Islet precursor cell (in vitro differentiated cells): ENCODE measurements at regions not wholly inside any gene's neighbourhood (a gene's known extent, or its start where the extent isn't known, plus 50 kb on each side); places are given as distances from the start of the nearest gene placed in this dataset.

ENCODE experiments used
- DNase-seq: peaks from one replicate; pipeline ENCODE4 v3.0.0-alpha.2; 2018

DNA sequence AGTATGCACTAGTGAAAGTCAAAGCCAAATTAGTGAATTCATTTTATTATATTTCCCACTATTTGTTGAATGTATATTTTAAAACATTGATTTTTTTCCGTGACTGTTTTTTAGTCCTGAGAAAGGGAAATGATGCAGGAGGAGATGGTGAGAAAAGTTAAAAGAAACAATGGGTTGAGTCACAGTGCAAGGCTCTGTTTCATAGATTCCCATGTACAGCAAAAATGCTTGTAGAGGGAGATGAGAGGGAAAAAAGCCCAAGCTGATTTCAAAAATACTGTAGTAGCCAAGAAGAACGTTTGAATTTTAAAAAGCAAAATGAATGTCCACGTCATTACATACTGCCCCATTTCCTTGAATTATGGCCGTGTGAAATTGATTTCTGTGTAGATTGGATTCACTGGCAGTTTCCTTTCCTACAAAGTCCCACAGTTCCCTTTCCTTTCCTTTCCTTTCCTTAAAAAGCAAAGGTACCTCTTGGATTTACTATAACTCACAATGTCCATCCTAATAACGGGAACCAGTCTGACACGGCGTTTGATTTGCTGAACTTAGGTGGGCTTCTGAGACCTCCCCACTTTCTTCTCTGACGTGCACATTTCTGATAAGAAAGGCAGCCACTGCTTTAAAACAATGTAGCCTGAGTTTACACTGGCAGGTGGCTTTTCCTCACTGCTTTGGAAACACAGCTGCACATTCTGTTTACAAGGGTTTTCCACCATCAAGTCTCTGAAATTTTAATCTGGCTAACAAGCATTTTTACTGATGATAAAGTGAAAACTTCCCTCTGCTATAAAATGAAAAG lies 63.7 kb downstream of the SPCS3 start:
- no peak for DNase-seq

DNA sequence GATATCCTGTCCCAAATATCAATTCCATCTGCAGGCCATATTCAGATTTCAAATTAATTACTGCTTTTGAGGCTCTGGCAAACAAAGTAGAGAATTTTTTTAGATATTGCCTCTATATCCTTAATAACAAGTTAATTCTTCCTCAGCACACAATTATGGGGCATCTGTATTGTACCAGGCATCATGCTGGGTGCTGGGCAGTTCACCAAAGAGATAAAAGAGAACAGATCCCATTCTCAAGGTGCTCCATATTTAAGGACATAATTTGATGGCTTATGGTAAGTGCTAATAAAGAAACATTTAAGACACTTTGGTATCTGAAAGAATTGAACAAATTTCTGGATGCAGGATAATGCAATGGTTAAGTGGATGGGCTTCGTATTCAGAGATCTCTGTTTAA lies 65.8 kb downstream of the SPCS3 start:
- no peak for DNase-seq

DNA sequence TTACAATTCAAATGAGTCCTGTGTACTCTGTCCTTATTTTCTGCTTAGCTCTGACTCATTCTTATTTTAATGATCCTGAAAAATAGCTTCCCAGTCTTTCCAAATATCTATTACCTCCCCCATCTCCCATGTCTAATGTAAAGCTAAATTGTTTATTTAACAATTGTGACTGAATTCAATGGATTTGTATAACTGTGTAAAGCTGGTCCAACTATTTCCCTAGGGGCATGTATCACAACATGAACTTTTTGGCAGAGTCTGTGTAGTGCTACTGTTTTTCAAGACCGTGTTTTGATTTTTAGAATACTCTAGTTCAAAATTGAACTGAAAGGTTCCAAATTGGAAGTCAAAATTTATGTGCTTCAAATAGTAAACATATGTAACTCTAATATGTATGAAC lies 67.8 kb downstream of the SPCS3 start:
- DNase-seq = no peak

DNA sequence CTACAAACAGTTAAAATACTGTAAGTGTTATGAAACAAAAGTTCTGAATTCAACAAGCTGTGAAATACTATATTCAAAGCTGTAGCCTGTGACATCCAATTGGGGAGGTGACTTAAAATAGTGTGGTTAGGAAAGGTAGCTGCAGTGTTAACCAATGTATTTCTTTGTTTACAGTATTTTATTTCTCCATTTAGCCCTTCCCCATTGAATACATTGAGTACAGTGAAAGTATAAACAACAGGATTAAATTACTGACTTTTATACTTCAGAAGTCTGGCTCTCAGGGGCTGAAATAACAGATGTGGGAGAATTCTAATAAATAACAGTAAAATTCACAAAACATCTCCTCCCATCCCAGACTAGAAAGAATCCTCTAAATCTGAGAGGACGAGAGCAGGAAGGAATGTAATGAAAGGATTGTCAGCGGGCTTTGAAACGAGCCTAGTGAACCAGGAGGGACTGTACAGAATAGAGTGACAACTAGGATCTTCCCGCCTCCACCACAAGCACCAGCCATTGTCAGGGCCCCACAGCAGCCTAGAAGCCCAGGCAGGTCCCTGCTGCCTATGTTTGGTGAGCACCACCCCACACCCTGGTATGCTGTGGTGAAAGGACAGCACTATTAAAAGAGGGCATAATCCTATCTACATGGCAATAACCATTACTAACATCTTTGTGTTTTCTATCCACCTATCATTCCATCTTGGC lies 73.7 kb downstream of the SPCS3 start:
- peak; percentile 50 for DNase-seq

DNA sequence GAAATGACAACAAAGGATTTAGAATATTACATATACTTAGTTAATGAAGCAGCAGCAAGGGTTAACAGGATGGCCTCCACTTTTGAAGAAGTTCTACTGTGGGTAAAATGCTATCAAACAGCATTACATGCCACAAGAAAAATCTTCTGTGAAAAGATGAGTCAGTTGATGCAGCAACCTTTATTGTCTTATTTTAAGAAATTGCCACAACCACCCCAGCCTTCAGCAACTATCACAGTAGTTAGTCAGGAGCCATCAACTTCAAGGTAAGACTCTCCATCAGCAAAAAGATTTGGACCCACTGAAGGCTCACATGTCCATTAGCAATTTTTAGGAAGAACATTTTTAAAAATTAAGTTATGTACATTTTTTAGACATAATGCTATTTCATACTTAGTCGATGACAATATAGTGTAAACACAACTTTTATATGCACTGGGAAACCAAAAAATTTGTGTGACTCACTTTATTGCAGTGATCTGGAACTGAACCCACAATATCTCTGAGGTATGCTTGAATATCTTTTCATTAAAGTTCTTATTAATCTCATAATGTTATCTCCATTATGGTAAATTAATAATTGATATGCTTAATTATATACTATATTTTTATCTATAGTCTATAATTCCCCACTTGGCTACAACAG lies 81.2 kb downstream of the SPCS3 start:
- no peak for DNase-seq

DNA sequence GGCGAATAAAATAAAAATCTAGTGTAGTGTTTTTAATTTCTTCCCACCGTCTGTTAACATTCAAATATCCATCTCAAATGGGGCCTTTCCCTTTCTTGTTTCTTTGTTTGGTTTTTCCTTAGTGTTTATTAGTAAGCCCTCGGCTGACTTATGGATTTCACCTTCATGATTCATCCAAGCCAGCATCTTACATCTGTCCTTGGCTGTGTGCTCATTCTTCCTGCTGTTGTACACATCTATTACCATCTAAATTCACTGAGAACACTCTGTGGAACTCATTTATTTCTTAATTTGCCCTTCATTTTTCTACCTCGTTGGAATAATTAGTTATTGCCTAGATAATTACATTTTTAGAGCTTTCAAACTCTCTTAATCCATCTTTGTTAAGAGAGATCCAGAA lies 84.9 kb downstream of the SPCS3 start:
- no peak for DNase-seq

DNA sequence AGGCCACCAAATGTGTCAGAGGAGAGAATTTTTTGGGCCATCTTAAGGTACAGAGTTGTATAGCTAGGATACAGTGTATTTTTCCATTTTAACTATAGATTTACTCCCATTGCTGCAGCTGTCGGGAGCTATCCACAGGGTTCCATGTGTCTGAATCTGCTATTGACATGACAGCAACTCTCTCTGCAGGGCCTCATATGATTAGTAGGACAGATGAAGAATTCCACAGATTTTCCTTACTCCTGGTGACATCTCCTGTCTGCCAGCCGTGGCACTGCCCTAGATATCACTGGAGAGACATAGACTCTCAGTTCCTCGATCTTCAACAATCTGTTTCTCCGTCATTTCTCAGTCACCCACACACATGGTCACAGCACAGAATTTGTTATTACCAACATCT lies 86.5 kb downstream of the SPCS3 start:
- no peak for DNase-seq

DNA sequence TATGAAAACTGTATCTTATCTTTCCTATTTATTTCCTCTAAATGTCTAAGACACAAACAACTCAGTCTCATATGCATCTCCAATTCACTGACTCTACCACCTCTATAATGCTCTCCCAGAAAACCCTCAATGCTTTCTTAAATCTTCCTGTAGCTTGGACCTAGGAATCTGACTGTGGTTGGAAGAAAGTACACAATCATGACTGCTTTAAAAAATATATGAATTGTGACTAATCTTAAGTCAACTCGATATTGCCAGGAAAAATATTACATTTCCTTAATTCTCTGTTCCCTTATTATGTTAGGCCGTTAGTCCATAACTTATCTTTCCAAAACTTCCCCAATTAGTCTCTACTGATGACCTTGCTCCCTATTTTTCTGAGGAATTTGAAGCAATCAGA lies 87.0 kb downstream of the SPCS3 start:
- no peak for DNase-seq

DNA sequence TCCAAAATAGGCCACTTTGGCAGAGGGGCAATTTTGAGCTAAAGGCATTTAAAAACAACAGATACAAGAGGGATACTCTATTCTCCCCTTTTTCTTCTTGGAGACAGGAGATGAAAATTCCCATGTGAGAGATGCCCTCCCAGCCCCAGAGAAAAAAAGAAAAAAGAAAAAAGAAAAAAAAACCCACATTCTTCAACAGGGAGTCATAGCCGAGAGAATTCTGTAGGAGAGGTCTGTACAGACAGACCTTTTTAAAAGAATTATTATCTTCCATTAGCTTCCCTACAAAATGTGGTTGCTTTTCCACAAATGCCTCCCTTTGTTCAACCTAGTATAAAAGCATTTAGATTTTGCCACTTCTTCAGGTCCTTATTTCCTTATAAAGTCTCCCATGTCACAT lies 89.9 kb downstream of the SPCS3 start:
- no peak for DNase-seq

DNA sequence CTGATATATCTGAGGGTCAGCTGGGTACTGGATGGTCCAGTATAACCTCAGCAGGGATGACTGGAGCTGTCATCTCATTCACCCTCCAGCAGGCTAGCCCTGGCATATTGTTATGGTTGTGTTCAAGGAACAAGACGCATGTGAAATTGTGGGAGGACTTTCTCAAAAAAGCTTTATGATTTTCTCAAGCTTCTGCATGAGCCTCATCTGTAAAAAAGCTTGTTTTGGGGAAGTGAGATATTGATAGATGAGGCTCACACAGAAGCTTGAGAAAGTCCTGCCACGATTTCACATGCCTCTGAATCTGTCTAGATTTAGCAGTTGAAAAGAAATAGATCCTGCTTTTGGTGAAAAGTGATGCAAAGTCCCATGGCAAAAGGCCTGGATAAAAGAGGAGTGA lies 93.4 kb downstream of the SPCS3 start:
- no peak for DNase-seq

DNA sequence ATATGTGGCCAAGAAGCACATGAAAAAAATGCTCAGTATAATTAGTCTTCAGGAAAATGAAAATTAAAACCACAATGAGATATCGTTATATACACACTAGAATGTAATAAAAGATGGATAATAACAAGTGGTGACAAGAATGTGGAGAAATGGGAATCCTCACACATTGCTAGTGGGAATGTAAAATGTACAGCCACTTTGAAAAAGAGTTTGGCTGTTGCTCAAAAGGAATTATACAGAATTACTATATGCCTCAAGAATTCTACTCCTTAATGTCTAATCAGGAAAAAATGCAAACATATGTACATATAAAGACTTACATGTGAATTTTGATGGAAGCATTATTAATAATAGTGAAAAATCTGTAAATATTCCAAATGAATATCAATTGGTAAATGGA lies 102.2 kb downstream of the SPCS3 start:
- no peak for DNase-seq

DNA sequence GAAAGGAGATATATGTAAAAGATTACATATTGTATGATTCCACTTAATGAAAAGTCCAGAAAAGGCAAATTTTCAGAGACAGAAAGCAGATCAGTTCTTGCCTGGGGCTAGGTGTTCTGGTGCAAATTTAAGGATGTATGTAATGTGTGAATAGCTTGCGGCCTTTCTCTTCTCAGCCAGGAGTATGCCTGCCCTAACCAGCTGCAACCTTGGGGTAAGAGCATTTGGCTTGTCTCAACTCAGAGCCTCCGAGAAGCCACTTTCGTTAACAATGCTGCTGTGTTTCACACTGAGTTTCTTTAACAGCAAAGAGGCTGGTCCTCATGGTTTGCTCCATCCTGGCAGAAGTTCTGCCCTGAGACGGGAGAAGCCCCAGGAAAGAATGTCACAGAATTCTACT lies 102.7 kb downstream of the SPCS3 start:
- DNase-seq = no peak

DNA sequence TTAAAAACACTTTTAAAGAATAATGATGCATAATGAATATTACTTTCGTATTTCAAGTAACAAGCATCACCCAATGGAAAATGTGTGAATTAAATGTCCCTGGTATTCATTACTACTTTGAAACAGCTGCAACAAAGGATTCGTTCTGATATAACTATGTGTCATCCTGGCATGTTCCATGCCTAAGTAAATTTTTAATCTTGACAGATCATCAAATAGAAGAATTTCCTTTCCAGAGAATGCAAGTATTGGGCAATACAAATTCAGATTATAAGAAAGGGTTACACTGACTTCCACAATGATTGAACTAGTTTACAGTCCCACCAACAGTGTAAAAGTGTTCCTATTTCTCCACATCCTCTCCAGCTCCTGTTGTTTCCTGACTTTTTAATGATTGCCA lies 105.3 kb downstream of the SPCS3 start:
- DNase-seq = no peak

DNA sequence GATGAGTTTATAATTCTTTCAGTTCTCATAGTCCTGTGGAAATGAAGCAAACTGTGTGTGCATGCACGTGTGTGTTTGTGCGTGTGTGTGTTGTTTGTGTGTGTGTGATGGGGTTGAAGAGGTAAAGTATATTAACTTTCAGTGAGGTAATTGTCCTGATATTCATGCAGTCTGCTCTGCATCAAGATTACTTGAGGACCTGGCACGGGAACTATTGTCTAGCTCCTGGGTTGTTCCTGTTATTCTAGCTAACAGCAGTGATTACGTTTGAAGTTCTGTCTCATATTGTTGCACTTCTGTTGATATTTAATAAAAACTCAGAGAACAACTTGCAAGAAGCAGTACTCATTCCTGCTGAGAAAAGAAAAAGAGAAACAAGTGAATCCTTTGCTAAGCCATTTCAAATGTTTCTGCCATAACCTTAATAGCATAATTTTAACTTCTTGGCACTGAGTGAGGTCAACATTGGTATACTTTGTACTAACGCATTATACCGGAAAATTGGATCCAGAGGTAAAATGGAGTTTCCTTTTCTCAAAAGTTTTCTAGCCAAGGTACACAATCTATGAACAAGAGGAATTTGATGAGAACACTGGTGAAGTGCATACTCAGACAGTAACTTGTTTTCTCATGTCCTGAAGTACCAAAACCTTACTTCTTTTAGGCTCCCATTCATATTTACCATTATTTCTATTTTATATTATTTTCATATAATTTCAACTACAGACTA lies 113.2 kb downstream of the SPCS3 start:
- DNase-seq = no peak

DNA sequence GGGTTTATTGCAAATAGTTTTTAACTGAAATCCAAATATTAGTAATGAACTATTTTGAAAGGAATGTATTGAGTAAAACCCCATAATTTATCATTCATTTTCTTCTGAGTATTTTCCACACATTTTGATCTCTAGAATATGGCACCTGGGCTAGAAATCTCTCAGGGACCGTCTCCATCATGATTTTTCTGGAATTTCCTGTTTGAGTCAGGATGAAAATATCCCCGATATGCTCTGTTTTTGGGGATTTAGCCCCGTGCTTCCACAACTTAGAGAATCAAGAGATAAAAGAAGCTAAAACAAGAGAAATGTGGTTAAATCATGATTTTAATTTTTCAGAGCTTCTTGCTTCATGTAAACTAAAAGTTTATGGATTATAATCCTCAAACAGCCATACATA lies 114.2 kb downstream of the SPCS3 start:
- DNase-seq = no peak

DNA sequence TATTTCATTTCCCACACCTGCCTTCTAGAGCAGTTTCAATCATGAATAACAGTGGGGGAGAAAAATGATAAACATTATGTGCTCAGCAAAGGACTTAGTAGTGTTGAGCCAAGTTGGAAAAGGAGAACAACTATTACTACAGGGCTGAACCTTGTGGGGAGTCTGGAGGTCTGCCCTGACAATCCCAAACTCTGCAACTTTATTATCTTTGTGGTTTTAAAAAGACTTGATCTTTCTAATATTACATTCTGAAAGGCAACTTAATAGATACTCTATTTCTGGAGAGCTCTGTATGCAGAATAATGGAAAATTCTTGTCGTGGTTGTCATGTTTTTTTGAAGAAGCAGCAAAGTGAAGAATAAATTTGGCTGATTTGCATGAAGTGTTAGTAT lies 116.1 kb downstream of the SPCS3 start:
- DNase-seq = no peak

DNA sequence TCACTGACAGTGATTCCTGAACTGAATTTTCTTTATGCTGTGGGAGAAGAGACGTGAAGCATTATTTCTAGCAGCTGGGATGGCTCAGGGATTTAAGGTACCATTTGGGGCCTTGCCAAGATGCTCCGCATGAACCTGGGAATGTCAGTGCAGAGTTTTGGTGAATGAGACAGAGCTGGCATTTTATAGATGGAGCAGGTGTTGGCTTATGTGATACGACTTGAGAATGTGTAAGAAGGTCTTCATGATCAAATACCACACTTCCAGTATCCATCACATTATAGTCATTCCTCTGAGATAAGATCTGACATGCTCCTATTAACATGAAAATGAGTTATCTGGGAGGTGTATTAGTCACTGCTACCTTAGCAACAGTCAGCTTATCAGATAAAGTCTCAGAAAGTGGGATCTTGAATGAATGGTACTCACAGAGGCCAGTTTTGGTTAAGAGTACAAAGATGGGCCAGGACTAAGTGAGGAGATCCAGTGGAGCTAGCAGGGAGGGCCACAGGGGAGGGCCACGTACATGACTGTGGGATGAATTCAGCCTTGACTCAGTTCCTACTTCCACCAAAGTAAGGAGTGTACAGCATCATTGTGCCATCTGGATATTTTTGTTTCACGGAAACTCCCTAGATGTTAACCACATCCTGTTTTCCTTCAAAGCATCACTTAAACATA lies 116.7 kb downstream of the SPCS3 start:
- DNase-seq = no peak

DNA sequence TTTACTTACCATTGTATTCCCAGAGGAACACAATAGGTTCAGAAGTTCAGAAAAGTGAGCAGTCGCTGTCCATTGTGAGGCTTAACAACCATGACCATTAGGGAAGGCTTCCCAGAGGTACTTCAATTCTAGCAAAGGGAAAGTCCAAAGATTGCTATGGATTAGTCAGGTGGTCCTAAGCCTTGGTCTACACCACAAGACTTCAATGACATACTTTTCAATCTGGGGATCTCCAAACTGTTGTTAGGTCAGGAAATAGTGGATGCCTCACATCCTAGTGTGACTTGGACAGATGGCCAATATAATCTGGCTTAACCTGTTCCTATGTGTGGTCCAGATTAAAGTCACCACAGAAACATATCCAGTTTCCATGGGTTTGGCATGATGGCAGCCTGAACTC lies 118.0 kb downstream of the SPCS3 start:
- no peak for DNase-seq

DNA sequence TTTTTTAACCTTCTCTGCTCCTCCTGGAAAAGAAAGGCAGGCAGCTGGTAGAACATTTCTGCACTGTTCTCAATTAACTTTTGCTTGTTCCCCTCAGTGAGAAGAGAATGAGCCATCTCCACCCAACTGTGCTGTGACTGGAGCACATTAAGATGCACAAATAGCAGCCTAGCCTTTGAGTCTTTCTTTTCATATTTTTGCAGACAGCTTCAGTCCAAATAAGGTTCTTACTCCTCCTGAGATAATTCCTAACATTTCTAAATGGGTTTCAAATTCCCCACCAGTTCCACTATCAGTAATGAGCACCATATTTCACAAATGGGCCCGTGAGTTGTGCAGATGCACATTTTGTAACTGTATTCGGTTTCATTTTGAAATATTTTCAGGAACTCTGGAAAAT lies 118.6 kb downstream of the SPCS3 start:
- DNase-seq = no peak

DNA sequence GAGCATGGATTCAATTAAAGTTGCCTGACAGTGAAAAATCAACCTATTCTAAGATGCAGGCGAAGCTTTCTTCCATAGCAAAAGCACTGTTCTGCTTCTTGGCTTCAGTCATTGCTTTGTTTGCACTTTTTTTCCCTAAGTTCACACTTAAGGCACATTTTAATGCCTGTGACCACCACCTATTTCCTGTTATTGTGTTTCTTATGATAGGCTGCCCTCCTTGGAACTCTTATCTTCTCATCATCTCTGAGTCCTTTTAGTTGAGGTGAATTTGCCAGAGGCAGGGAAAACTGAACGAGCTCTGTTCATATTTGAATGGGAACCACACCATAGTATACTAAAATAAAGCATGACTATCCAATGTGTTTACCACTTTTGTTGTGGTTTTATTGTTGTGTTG lies 119.8 kb downstream of the SPCS3 start:
- no peak for DNase-seq

DNA sequence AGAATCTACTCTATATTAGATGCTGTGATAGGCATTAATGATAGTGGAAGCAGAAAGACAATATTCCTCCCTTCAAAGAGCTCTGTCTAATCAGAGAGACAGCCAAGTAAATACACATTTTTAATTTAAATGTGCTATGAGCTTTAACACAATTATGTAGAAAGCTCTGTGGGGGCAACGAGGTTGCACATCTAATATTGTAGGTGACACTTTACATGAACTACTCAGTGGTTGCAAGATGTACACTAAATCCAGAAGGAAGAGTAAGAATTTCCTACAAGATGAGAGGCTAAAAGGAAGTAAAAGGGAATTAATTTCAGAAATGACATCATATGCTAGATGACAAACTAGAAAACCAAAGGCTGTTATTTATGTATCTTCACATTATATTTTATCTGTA lies 120.9 kb downstream of the SPCS3 start:
- DNase-seq = no peak

DNA sequence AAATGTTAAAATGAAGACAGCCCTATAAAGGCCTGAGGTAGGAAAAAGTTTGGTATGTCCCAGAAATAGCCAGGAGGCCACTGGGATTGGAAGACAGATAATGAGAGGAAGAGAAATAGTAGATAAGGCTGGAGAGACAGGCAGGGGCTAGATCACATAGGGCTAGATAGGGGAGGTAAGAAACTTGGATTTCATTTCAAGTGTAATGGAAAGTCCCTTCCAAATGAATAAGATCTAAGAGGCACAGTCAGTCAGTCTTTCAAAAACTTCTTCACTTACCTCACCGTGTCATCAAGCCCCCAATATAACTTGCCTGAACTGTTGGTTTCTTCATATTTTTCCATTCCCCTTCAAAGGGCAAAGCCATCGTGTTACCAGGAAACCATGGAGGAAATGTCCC lies 121.8 kb downstream of the SPCS3 start:
- DNase-seq = no peak

DNA sequence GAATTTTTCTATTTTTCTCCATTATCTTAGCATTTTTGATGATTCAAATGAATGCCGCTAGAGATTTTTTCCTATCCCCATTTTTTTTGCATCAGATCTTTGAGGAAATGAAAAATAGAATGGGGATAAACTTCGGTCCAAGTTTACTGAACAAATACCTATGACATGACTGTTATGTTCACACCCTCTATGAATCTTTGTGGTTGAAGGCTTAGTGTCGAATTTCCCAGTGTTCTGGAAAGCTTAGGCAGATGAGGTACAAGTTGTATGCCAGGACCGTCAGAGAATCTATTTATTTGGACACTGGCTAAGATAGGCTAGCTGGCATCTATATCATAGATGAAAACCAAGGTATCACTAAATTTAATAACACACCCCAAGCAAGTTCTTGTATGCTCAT lies 123.4 kb downstream of the SPCS3 start:
- DNase-seq = no peak
